Testis (tissue), 2 donors: ENCODE measurements at regions not wholly inside any gene's neighbourhood (a gene's known extent, or its start where the extent isn't known, plus 50 kb on each side); places are given as distances from the start of the nearest gene placed in this dataset.

Source experiments
- DNase-seq: peaks from one replicate; pipeline ENCODE4 v3.0.0-alpha.2; 2019
- H3K27ac ChIP-seq, 2 donors: fragments of 200-600 bp; sonication (generic); one replicate each; pipeline ENCODE4 v1.5.1; 2019
- H3K27me3 ChIP-seq: fragments of 200-600 bp; sonication (generic); one replicate; pipeline ENCODE4 v1.5.1; 2019
- H3K36me3 ChIP-seq: fragments of 200-600 bp; sonication (generic); one replicate; pipeline ENCODE4 v1.5.1; 2017; ENCODE audit warnings: low read depth; ENCODE audit errors: missing control alignments
- H3K4me1 ChIP-seq: fragments of 200-600 bp; sonication (generic); one replicate; pipeline ENCODE4 v1.5.1; 2019
- H3K4me3 ChIP-seq, 2 donors: fragments of 200-600 bp; sonication (generic); one replicate each; pipeline ENCODE4 v1.5.1; 2017 to 2019
- H3K9me3 ChIP-seq: fragments of 200-600 bp; sonication (generic); one replicate; pipeline ENCODE4 v1.5.1; 2017
- POLR2A ChIP-seq: fragments of 450-650 bp; IDR thresholded peaks from one replicate; pipeline ENCODE4 v1.6.1; 2017; ENCODE audit warnings: antibody characterized with exemption, mild to moderate bottlenecking, moderate library complexity
- WGBS, 2 donors: methylation state at CpG; one replicate each; pipeline ENCODE4 v1.1.5; 2018; 5-methylcytosine and 5-hydroxymethylcytosine counted together
- intact Hi-C: fragments of 100-400 bp; cut with DNase I; formaldehyde crosslinking; loops from one replicate; pipeline ENCODE4 v1.15.1; 2023; ENCODE audit warnings: low total_unique reads
- TF ChIP-seq, protein P1 (sequence below), 3 experiments: fragments of 450-650 bp in 2 of 3; fragments of 200-600 bp in 1 of 3; sonication (generic) in 1 of 3; IDR thresholded peaks; one replicate each; pipeline ENCODE4 v1.5.1; 2016 to 2019; ENCODE audit warnings: antibody characterized with exemption in 3 of 3, mild to moderate bottlenecking in 2 of 3, moderate library complexity in 1 of 3

DNA sequence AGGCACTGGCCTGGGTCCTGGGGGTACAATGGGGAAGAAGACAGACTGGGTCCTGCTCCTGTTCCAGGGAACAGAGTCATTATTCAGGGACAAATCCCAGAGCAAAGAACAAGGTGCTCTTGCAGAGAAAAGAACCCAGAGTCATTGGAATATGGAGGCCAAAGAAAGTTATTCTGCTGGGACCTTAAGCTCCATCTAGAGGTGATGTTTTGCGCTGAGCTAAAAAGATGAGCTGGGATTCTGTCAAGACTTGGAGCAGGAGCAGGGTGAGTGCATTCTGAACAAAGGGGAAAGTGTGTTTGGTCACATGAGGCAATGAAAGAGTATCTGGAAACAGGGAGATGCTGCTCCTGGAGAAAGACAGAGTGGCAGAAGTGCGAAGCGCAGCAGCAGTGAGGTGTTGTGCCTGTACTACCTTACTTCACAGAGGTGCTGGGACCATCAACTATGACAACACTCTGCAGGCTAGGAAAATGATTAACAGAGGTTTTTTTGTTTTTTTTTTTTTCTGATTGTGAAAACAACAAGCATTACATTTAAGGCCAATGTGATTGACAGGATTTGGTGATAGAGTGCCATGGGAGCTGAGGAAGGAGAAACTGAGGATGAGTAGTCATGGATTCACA lies 95.3 kb upstream of the TNFSF11 start:
- intact Hi-C loops: no loop called here
- H3K27me3 ChIP-seq: no peaks in the 10 kb centered on the region
- no peak for TF ChIP-seq POLR2A
- TF ChIP-seq, protein P1, sequence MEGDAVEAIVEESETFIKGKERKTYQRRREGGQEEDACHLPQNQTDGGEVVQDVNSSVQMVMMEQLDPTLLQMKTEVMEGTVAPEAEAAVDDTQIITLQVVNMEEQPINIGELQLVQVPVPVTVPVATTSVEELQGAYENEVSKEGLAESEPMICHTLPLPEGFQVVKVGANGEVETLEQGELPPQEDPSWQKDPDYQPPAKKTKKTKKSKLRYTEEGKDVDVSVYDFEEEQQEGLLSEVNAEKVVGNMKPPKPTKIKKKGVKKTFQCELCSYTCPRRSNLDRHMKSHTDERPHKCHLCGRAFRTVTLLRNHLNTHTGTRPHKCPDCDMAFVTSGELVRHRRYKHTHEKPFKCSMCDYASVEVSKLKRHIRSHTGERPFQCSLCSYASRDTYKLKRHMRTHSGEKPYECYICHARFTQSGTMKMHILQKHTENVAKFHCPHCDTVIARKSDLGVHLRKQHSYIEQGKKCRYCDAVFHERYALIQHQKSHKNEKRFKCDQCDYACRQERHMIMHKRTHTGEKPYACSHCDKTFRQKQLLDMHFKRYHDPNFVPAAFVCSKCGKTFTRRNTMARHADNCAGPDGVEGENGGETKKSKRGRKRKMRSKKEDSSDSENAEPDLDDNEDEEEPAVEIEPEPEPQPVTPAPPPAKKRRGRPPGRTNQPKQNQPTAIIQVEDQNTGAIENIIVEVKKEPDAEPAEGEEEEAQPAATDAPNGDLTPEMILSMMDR (IDR thresholded peaks at IDR 0.05): no peak
- WGBS, 2 donors: 70 to 84% methylated on average over 3 of the region's 3 CpGs
- no peaks in the 10 kb centered on the region for H3K9me3 ChIP-seq
- no peak for DNase-seq
- no peaks in the 10 kb centered on the region for H3K4me1 ChIP-seq
- no peaks in the 10 kb centered on the region for H3K36me3 ChIP-seq
- H3K4me3 ChIP-seq: no peak overlapping the region
- no peak overlapping the region for H3K27ac ChIP-seq

DNA sequence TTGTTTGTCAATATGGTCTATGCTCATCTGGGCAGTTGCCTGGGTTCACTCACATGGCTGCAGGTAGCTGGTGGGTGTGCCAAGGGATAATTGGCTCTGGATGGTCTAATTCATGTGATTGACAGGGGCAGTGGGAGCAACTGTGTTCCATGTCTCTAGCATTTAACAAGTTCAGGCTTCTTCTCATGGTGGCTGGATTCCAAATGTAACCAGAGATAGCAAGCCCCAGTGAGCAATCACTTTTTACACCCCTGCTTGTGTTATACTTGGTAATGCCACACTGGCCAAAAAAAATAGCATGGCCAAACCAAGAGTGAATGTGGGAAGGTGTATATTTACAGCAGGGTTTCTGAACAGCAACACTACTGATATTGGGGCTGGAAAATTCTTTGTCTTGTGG lies 89.6 kb upstream of the TNFSF11 start:
- Histone ChIP-seq H3K9me3 (no peaks in the 10 kb centered on the region), H3K27me3 (no peaks in the 10 kb centered on the region), H3K4me1 (no peaks in the 10 kb centered on the region), H3K27ac (no peak overlapping the region), H3K36me3 (no peaks in the 10 kb centered on the region), H3K4me3 (no peak overlapping the region)
- intact Hi-C loops: no loop called here
- no peak for DNase-seq
- TF ChIP-seq, protein P1 (IDR thresholded peaks at IDR 0.05): no peak
- no peak for TF ChIP-seq POLR2A

DNA sequence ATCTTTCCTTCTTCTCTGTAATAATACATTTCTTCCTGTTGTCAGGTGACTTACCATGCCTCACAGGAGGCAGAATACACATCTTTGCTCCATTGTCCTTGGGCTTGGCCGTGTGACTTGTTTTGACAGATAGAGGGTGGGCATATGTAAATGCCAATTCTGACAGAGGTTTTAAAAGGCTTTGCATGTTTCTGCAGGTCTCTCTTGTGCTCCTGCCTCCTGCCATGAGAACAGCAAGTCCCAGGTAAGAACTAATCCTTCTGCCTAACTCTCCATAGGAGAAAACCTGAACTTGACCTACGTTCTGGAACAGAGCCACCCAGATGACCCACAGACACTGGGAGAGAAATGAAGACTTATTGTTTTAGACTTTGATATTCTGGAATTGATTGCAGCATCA lies 88.7 kb upstream of the TNFSF11 start:
- no peak overlapping the region for H3K27ac ChIP-seq
- no peaks in the 10 kb centered on the region for H3K4me1 ChIP-seq
- no peaks in the 10 kb centered on the region for H3K27me3 ChIP-seq
- WGBS, 2 donors: 76 to 80% methylated on average over 2 of the region's 2 CpGs
- TF ChIP-seq, protein P1 (IDR thresholded peaks at IDR 0.05): no peak
- TF ChIP-seq POLR2A: no peak
- no peaks in the 10 kb centered on the region for H3K36me3 ChIP-seq
- intact Hi-C loops: no loop called here
- no peak overlapping the region for H3K4me3 ChIP-seq
- no peak for DNase-seq
- H3K9me3 ChIP-seq: no peaks in the 10 kb centered on the region

DNA sequence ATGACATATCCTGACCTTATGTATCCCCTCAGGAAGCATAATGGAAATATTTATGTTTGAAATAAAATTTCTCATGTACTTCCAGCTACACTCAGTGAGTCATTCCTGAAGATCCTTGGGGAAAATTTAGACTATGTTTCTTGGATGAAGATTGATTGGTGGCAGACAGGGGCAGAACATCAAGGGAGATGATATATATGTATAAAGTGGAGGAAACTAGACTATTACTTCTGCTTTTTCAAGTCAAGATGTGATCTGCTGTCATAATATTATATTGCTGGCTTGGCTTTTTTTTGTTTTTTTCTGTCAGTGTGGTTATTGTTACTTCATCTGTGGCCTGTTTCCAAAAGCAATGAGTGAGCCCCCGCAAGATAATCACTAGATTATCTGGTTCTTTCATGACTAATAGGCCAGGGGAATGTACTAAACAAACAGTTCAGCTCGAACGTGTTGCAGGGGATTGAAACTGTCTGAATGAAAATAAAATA lies 87.2 kb upstream of the TNFSF11 start:
- TF ChIP-seq POLR2A: no peak
- TF ChIP-seq, protein P1 (IDR thresholded peaks at IDR 0.05): no peak
- no peak overlapping the region for H3K4me3 ChIP-seq
- no peaks in the 10 kb centered on the region for H3K9me3 ChIP-seq
- H3K4me1 ChIP-seq: no peaks in the 10 kb centered on the region
- no peak for DNase-seq
- no peaks in the 10 kb centered on the region for H3K36me3 ChIP-seq
- H3K27me3 ChIP-seq: no peaks in the 10 kb centered on the region
- intact Hi-C loops: no loop called here
- WGBS, 2 donors: 40 to 49% methylated on average over 3 of the region's 3 CpGs
- H3K27ac ChIP-seq: no peak overlapping the region

DNA sequence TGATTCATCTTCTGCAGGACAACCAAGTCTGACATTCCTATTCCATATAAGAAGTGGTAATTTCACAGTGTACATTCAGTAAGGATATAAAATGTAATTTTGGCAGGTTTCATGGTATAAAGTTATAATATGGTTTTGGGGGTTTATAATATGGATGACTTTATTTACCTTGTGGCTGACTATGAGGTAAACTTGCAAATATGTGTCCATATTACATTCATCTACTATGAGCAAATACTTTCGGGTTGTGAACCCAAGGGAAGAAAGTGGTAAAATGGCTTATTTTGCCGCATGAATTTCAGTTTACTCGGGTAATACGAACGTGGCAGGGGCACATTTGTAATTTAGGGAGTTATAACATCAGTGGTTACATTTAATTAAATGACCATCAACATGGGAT lies 86.7 kb upstream of the TNFSF11 start:
- no peak for DNase-seq
- H3K27me3 ChIP-seq: no peaks in the 10 kb centered on the region
- no peaks in the 10 kb centered on the region for H3K4me1 ChIP-seq
- no peaks in the 10 kb centered on the region for H3K36me3 ChIP-seq
- WGBS, 2 donors: 93 to 95% methylated on average over 5 of the region's 5 CpGs
- H3K4me3 ChIP-seq: no peak overlapping the region
- no peak for TF ChIP-seq POLR2A
- TF ChIP-seq, protein P1 (IDR thresholded peaks at IDR 0.05): no peak
- no peak overlapping the region for H3K27ac ChIP-seq
- H3K9me3 ChIP-seq: no peaks in the 10 kb centered on the region
- intact Hi-C loops: no loop called here
